ENCODE measurements at regions not wholly inside any gene's neighbourhood (a gene's known extent, or its start where the extent isn't known, plus 50 kb on each side); places are given as distances from the start of the nearest gene placed in this dataset.

DNA sequence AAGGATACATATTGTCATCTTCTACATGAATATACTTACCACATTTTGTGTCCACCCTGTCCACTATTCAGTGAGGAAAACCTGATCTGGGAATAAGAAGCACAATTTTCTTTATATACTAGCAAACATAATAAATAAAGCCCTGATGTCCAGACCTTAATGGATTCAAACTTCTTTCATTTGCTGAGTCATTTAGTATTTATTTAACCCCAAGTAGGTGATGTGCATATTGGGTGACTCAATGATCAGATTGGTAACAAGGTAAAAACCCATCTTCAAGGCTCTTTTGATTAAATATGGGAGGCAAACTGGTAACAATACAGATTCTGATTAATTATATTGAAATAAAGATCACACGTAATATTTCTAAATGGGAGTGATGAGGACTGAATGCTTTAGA is 1159.8 kb upstream of the EYS start:
- no peak for DNase-seq

DNA sequence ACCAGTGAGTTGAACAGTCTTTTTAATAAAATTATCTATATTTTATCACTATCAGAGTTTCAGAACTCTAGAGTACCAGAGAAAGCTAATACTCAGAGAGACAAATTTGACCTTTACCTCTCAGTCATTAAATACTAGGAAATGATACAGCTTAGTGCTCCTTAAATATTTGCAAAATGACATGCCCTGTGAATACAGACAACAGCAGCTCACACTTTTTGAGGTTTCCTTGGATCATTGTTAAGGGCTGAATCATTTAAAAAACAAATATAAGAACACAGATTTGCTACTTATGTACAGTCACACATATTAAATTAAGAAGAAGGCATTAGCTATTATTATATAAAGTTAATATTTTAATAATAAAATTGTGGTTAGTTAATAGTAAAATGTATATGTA is 1158.7 kb upstream of the EYS start:
- no peak for DNase-seq

DNA sequence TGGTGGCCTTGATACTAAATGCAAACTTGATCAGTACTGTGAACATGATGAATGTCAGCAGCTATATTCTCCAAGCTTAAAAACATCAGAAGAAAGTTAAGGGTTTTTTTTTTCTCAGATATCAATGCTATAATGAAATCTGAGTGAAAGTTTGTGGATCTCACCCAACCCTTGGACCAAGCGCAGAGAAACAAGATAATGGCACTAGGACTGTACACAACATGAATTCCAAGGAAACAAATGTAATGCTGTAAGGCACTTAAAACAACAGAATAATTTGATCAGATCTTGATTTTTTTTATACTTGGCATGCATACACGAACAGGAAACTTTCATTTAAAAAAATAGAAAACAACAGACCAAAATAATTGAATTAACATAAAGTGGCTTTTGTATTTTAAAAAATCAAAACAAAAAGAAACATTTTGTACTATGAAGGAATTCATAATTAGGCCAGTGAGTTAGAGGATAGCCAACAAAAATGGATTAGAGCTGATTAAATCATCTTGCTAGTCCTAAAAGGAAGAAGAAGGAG is 1154.0 kb upstream of the EYS start:
- DNase-seq: no peak

DNA sequence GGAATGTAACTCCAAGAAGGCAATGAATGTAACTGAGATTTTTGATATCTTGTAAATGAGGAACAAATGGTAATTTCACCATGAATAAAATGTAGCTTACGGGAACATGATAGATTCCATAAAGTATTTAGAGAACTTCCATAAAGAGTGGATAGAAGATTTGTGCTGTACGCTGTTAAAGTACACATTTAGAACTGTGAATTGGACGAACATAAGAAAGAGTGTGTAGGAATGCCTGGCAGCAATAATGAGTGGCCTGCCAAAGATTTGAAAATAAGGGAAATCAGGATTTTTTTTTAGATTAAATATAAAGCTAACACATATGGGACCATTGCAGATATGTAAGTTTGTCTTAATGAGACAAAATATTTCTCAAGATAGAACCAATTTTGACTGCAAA is 1153.3 kb upstream of the EYS start:
- DNase-seq: no peak

DNA sequence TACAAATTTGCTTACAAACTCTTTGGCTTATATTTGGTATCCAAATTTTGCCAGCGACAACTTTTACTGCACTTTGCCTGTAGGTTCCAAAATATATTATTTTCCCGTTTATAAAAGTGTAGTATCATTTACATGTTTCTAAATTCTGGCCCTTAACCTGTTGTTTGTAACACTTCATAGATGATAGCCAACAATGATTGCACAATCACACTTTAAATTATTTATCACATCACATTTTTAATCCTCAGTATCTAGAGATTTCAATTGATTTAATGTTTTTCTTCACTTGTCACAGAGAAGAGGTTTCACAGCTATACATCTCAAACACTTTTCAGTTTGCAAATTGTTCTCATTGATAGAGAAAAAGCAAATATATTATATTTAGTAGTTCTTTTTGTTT is 1151.2 kb upstream of the EYS start:
- no peak for DNase-seq

DNA sequence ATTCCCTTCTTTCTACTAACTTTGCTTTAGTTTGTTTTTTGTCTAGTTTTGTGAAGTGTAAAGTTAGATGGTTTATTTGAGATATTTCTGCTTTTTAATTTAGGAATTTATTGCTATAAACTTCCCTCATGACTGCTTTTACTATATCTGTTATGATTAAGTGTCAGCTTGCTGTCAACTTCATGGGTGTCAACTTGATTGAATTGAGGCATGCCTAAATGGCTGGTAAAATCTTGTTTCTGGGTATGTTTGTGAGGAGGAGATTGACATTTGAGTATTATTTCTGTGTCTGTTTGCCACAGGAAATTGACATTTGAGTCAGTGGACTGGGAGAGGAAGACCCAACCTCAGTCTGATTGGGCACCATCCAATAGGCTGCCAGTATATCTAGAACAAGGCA is 1147.0 kb upstream of the EYS start:
- DNase-seq: no peak

DNA sequence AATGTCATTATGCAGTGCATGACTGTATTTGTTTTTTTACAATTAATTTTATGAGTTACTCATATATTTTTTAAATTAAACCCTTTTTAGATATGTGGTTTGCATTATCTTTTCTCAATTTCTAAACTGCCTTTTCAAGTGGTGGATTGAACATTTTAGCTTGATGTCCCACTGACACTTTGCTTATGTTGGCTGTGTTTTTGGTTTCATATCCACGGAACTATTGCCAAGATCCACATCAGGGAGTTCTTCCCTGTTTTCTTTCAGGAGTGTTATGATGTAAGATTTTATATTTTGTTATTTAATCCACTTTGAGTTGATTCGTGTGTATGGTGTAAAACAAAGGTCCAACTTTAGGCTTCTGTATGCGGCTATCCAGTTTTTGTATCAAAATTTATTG is 1144.9 kb upstream of the EYS start:
- DNase-seq: no peak

DNA sequence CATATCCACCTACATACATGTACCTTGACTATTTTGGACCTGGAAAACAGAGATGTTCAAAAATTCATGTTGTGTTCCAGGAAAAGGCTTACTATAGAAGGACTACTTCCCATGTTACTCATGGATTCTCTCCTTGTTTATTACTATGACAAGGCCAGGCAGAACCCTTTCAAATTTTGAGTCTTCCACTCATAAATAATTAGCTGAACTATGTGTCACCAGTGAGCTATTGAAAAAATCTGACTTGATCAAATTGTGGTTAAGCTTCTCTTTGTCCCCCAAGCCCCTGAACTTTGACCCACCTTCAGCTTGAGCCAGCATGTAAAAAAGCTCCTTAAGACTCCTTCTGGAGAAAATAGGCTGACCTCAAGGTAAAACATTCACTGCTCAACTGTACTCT is 1142.8 kb upstream of the EYS start:
- DNase-seq: no peak

DNA sequence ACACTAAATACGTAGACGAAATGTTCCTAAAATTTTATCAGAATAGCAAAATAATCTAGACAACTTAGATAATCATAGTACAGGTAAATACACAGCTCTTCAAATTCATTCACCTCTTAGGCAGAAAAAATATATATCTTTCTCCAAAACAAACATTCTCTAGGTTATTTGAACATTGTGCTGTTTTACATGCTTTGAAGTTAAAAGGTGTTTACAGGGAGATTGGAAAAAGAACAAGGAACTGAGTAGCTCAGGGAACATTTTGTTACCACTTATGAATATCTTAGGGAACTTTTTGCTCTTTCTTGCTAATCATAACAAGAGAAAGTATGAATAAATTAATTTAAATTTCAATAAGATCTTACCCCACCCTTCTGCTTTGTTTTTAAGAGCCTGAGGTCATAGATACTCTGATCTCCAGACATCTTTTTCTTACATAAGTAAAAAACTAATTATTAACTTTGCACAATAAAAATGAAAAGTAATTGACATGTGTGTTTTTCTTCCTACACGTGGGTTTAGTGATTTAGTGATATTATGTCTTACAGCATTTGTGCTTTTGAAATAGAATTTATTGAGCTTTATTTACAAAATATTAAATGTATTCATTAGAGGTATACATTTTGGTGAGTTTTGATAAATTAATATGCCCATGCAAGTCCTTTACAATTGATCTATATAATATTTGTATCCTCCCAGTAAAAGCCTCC is 1141.4 kb upstream of the EYS start:
- DNase-seq: no peak

DNA sequence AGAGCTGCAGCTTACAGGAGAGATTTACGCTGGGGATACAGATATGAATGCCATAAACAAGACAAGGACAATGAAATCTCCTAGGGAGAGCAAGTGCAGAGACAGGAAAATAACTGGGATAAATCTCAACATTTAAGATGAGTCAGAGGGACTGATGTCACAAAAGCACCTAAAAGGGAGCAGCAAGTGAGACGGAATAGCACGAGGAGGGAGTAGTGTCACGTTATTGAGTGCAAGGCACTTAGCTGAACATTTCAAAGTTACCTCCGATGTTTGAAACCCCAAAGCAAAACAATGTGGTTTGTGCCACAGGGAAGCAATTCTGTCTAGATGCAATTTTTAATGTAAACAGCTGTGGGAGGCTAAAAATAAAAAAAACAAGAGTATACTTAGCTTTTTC is 1131.7 kb upstream of the EYS start:
- no peak for DNase-seq

DNA sequence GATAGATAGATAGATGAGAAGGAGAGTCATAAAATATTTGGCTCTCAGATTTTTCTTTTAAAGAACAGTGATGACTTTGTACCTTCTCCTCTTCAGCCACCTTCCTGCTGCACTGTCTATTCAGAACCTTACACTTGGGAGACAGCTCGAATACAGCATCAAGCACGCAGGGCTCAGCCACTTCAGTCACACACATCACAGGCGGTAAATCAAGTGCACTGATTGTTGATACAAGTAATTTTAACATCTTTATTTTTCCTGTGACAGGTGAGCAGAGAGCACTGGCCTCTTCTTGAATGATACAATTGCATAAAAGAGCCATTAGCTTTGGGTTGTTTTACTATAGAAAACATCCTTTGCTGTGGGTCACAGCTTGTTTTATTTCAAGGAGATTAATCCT is 1118.5 kb upstream of the EYS start:
- DNase-seq: no peak

DNA sequence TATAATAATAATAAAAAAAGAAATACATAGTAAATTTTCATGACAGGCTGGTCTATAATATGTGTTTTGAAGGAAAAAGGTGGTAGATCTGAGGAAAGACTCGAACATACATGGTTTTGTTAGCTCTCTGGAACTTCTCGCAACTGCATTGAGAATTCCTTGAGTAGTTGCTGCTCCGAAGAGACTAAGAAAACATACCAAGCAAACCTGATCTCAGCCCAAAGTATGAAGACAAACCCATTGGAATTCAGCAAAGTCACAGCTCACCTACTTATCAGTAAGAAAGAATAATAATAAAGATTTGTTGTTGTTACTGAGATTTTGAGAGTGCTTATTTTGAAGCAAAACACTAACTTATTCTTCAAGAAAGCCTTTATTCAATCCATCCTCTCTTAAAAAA is 1107.1 kb upstream of the EYS start:
- DNase-seq: no peak

DNA sequence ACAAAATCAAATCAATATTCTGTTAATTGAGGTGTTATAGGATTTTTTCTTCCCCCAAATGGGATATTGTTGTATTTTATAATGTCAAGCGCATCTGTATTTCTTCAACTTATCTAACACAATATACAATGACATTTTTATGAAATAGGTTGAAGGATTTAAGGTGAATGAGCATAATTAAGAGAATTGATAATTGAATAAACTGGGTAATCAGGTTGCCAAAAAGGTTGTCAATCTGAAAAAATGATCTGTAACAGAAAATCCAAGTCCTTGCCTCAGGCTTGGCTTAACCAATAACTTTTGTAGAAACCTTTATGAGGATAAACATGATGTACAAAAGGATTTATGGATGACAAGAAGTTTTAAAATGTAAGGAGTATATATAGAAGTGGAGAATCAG is 1101.7 kb upstream of the EYS start:
- DNase-seq: no peak

DNA sequence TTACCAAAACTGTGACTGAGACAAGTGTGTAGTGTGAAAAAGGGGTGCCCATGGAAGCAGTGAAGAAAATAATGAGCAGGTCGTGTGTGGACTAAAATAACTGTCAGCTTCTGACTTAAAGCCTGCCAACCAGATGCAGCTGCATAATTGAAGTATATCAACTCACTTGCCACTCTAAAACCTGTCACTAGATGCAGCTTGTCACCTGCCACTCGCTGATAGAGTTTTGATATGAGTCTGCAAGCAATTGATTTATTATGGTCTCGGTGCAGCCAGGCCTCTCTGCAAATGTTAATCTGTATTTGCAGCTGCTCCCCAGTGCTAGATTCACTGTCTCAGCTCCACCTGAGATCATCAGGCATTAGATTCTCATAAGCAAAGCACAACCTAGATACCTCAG is 1090.0 kb upstream of the EYS start:
- DNase-seq: no peak

DNA sequence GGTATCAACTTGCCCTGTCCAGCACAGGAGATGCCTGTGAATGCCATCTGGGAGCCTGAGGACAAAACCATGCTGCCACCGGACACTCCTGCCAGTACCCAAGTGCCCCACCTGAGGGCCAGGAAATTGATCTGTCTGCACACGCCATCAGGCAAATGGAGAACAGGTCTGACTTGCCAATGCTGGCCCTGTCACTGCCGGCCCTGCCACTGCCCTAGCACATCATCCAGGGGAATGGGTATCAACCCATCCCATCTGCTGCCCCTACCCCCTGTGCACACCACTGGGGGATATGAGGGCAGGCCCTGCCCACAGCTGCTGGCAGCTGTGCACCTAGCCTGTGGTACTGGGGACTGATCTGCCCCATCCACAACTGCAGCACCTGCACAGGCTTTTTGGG is 1081.6 kb upstream of the EYS start:
- no peak for DNase-seq

DNA sequence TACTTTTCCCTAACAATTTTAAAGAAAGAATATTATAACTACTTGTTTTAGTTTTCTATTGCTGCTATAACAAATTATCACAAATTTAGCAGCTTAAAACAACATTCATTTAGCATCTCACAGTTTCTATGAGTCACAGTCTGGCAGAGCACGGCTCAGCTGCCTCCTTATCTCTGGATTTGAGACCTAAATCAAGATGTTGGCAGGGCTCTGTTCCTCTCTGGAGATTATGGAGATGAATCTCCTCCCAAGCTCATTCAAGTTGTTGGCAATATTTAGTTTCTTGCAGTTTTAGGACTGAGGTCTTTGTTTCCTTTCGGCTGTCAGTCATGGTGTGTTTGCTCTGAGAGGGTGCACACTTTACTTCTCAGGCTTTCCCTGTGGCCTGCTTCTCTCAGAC is 1065.8 kb upstream of the EYS start:
- DNase-seq: no peak

DNA sequence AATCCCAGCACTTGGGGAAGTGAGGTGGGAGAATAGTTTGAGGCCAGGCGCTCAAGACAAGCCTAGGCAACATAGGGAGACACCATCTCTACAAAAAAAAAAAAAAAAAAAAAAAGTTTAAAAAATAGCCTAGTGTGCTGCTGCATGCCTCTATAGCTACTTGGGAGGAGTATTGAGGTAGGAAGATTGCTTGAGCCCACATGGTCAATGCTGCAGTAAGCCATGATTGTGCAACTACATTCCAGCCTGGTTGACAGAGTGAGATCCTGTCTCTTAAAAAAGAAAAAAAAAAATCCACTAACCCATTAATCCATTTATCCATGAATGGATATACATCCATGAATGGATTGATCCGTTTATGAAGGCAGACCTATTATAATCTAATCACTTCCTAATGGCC is 1064.6 kb upstream of the EYS start:
- no peak for DNase-seq

DNA sequence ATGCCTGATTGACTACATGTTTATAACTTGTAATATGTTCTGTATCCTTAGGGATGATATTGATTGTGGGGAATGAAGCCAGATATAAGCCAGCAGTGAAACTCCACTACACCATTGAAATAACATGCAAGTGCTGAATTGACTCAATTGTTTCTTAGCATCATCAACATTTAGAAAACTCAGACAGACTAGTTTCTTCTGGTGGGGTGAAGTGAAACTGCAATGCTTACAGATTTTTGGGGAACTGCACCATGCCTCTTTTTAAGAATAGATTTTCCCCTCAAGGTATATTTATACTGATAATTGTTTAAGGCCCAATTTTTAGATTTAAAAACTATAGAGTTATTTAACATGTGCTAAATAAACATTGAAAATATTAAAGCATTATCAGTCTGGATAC is 1044.6 kb upstream of the EYS start:
- DNase-seq: no peak

DNA sequence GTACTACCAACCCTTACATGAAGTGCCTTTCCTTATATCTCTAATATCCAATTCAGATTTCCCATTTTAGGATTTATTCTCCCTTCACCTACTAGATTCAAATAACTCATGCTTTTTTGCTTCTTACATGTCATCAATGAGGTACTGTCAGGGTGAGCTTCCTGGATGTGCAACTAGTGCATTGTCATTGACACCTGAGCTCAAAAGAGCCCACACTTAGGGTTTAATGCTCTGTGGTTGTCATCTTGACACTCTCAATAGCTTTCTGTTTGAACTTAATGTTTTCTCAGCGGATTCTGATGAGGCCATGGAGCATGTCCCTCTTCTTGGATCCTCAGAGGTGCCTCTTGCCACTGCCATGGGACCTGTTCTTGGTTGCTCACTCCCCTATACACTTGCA is 1033.3 kb upstream of the EYS start:
- DNase-seq: no peak

DNA sequence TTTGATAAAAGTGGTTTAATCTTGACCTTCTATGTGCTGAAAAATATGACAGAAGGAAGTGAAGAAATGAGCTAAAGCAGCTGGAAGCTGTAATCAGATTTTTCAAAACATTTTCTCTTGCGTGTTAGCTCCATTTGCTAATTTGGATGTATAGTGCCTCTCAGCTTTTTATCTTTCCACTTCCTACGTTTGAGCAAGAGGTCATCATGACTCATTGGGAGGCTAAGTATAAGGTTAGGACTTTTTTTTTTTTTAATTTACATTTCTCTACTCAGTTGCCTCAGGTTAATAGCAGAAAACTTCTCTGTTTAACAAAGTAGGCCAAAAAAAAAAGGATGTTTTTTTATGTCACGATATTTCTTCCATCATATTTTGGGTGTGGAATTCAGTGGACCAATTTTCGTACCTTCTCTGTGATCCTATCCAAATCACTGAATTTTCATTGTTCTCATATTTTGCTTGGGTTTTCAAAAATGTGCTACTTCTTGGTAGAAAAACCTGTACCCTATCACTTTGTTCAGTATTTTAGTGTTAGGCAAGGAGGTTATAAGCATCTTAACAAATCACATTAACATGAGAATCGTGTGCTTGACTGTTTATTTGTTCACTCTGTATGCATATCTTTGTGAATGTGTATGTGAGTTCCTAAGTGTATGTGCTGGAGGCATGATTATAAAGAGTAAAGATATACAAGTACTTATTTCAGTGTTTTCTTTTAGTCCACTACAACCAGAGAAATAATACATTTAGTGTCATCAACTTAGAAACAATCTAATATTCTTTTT is 1028.3 kb upstream of the EYS start:
- DNase-seq: no peak

DNA sequence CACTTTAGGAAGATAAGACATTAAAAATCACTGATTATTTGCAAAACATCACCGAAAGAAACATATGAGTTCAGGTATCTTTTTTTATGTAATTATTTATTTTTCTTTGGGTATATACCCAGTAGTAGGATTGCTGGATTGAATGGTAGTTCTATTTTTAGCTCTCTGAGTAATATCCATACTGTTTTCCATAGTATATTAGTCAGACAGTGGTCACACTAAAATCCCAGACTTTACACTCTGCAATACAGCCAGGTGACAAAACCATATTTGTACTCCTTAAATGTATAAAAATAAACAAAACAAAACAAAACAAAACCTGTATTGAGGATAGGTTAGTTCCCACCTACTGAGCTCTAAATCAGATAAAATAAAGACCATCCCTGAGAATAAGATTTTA is 1024.3 kb upstream of the EYS start:
- no peak for DNase-seq

DNA sequence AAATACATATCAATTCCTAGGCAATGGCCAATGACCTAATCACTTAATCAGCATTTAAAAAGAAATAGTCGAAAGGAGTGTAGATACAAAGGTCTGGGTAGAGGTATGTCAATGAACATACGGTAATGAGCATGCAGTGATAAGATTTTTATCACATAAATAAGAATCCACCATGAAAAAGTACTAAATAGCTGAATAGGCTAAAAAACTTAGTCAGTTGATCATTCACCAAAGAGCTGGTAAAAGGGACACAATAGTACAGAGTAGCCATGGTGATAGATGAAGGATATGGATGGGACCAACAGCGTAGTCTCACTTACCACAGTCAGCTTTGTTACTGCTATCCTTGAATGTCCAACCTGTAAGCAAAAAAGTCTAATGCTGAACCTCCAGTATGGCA is 1018.6 kb upstream of the EYS start:
- no peak for DNase-seq

DNA sequence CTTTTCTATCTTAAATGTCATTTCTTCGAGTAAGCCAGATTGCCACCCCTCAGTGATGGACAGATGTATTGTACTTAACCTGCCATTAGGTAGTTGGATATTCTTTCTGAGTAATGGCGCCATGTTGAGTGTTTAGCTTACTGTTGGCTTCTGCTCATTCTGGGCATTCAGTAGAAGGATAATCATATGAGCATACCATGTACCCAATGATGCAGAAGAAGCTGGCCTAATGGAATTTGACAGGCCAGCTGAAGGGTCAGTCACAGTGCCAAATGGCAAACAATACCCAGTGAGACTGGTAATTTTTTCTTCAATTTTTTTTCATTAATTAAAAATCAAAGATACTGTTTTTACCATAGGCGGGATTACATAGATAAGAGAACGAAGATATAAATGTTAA is 1010.8 kb upstream of the EYS start:
- DNase-seq: no peak

DNA sequence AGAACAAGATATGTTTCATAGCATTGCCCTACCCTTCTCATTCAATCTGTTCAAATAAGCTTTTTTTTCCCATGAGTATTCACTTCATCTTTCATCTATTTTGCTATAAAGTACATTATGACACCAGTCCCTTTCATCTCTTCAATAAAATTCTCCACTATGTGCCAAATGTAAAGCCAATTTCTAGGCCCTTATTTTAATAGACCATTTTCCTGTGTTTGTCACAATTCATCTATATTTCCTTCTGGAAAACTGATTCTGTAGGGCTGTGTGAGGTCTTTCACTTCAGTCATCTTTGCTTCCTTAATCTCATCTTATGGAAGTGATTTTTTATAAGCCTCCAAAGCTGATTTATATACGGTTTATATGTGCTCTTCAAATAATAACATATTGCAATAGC is 992.4 kb upstream of the EYS start:
- no peak for DNase-seq

DNA sequence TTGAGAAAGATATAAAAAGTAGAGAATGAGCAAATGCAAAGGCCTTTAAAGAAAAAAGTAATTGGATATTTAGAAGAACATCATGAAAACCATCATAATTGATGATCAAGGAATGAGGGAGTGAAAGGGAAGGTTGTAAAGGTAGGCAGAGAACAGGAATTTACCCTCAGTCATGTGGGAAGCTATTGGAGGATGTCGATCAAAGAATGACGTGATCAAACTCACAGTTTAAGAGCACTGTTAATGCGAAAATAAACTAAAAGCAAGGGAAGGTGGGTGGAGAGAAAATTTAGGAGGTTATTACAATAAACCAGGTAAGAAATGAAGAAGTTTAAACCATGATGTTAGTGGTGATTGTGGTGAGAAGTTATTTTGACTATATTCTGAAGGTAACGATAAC is 982.6 kb upstream of the EYS start:
- DNase-seq: no peak
